WERI-Rb-1 (cell line): ENCODE measurements at regions not wholly inside any gene's neighbourhood (a gene's known extent, or its start where the extent isn't known, plus 50 kb on each side); places are given as distances from the start of the nearest gene placed in this dataset.

Experiments
- DNase-seq: peaks from one replicate; pipeline ENCODE4 v3.0.0-alpha.2; 2020
- H3K27ac ChIP-seq: fragments of 250-450 bp; sonication (Bioruptor Pico); 2 replicates; pipeline ENCODE4 v1.5.1; 2020; ENCODE audit warnings: mild to moderate bottlenecking, moderate library complexity
- H3K27me3 ChIP-seq: fragments of 250-450 bp; sonication (Bioruptor Pico); 2 replicates; pipeline ENCODE4 v1.5.1; 2021; ENCODE audit warnings: mild to moderate bottlenecking, low read depth, moderate library complexity; ENCODE audit not compliant: insufficient read depth, severe bottlenecking
- H3K36me3 ChIP-seq: fragments of 250-450 bp; sonication (Bioruptor Pico); 2 replicates; pipeline ENCODE4 v1.5.1; 2020; ENCODE audit warnings: mild to moderate bottlenecking, moderate library complexity
- H3K4me3 ChIP-seq: 2 replicates; pipeline ENCODE4 v1.5.1; 2011; ENCODE audit warnings: low read depth, mild to moderate bottlenecking, control low read depth, low read length
- H3K9me3 ChIP-seq: fragments of 250-450 bp; sonication (Bioruptor Pico); 2 replicates; pipeline ENCODE4 v1.5.1; 2021; ENCODE audit warnings: mild to moderate bottlenecking, moderate library complexity; ENCODE audit not compliant: severe bottlenecking
- TF ChIP-seq, protein P1 (sequence below): IDR thresholded peaks from 2 replicates; pipeline ENCODE4 v1.5.1; 2011; ENCODE audit warnings: low read depth, mild to moderate bottlenecking, control low read depth, inconsistent platforms, low read length

DNA sequence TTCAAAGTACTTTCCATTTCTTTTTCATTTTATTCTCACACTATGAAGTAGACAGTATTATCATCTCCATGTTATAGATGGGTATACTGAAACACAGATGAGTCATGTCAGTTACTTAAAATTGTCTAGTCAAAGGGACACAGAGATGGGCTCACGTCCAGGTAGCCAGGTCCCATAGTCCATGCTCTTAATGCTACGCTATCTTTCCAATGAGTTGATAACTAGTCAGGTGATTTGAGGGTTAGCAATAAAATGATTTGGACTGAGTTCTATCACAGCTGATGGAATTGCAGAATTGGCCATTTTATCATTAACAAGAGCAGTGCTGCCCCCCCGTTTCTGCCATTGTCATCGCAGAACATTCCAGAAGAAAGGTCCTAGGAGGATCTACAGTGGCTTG, 318.9 kb downstream of the DLEU7 start:
- Histone ChIP-seq H3K27ac (no peak overlapping the region), H3K36me3 (no peaks in the 10 kb centered on the region), H3K4me3 (no peak overlapping the region), H3K9me3 (no peaks in the 10 kb centered on the region), H3K27me3 (no peaks in the 10 kb centered on the region)
- DNase-seq = no peak
- TF ChIP-seq, protein P1, sequence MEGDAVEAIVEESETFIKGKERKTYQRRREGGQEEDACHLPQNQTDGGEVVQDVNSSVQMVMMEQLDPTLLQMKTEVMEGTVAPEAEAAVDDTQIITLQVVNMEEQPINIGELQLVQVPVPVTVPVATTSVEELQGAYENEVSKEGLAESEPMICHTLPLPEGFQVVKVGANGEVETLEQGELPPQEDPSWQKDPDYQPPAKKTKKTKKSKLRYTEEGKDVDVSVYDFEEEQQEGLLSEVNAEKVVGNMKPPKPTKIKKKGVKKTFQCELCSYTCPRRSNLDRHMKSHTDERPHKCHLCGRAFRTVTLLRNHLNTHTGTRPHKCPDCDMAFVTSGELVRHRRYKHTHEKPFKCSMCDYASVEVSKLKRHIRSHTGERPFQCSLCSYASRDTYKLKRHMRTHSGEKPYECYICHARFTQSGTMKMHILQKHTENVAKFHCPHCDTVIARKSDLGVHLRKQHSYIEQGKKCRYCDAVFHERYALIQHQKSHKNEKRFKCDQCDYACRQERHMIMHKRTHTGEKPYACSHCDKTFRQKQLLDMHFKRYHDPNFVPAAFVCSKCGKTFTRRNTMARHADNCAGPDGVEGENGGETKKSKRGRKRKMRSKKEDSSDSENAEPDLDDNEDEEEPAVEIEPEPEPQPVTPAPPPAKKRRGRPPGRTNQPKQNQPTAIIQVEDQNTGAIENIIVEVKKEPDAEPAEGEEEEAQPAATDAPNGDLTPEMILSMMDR = no peak

DNA sequence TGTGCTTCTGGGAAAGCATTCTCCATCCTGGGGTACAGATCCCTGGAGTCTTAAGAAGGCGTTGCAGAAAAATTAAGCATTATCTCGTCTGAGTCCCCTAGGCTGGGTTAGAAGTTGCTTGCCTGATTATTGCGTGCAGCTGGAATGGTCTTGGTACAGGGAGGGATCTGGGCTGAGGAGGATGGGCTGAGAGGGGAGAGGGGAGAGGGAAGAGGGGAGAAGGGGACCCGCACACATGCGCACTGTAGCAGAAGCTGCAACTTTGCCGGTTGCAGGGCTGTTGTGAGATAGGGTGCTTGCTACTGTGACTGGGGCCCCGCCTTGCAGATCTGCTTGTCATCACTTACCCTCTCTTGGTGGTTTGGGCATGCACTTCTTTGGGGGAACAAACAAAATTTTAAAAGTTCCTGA, 316.8 kb downstream of the DLEU7 start:
- TF ChIP-seq, protein P1 = no peak
- Histone ChIP-seq H3K27ac (no peak overlapping the region), H3K27me3 (no peaks in the 10 kb centered on the region), H3K9me3 (no peaks in the 10 kb centered on the region), H3K36me3 (no peaks in the 10 kb centered on the region), H3K4me3 (no peak overlapping the region)
- no peak for DNase-seq

DNA sequence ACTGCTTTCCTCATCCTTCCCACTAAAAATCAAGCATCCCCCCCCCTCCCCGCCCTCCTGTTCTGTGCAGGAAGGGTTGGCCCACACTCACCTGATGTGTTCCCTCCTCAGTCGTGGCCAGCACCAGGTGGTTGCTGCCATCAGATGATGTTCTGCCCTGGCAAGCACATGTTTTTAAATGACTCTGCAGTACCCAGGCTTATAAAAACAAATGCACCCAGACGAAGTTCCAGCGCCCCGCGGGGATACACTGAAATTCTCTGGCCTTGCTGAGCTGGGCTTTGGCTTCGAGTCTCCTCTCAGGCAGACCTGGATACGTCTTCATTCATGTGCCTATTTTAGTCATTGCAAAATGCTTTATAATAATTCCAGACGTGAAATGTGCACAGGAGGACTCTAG, 316.3 kb downstream of the DLEU7 start:
- H3K4me3 ChIP-seq = no peak overlapping the region
- DNase-seq = no peak
- no peak overlapping the region for H3K27ac ChIP-seq
- H3K27me3 ChIP-seq = no peaks in the 10 kb centered on the region
- TF ChIP-seq, protein P1 = no peak
- no peaks in the 10 kb centered on the region for H3K36me3 ChIP-seq
- no peaks in the 10 kb centered on the region for H3K9me3 ChIP-seq

DNA sequence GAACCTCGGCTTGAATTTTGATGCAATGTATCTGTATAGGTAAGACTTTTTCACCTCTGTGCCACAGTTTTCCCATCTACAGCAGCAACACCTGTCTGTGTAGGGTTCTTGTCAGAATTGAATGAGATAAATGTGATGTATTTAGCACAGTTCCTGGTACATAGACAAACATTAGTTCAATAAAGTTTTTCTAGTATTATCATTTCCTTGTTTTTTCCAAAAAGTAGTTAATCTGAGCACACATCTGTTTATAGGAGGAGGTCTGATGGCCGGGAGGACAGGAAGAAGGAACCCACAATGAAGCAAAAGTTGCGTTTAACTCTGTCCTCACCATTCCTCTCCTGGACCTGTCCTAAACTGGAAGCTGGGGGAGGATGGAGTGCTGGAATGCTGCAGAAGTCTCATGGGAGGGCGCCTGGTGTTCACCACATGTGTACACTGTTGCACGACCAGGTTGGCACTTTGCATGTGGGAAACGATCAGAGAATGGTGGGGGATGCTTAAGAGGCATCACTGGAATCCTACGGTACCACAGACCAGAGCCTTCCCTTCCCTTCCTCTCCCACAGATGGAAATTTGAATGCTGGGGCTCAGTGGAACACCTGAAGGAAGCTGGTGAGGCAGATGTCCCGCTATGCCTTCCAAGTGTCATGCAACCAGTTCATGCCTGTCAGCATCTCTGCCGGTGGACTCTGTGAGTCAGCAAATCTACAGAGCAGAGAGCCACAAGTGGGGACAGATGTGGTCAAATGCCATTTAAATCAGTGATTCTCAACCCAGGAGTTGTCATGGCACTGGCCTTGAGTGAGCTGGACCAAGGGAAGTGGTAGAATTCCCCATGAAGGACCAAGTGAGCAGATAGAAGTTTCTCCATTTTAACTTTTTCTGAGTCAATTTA, 315.6 kb downstream of the DLEU7 start:
- DNase-seq = no peak

DNA sequence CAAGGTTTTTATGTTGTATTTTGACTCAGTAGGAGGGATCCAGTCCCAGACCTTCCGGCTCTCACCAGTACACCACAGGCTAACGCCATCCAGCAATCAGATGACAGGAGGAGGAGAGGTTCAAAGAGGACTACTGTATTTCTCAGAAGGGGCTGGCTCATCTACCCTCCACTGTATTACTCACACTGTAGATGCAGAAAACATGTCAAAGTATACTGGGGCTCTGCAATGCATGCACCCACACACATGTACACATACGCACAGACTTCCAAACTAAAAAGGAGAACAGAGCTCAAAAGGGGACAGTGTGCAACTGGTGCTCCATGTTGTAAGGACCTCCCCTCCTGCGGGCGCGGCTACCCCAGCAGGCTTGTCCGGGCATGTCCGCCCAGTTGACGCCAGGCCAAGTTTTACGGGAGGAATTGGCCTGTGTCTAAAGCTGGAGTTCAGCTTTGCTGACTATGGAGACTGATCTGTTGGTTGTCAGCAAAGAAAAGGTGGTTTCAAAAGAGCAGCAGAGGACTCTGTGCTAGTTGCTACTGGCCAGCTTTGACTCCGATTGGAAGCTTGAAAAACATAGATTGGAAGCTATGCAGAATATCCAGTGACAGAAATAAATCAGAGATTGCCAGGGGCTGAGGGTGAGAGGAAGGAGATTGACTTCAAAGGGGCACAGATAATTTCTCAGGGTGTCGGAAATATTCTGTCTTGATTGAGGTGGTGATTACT, 314.2 kb downstream of the DLEU7 start:
- H3K4me3 ChIP-seq = no peak overlapping the region
- H3K27ac ChIP-seq = peak overlapping the region; percentile 77
- no peaks in the 10 kb centered on the region for H3K9me3 ChIP-seq
- H3K36me3 ChIP-seq = no peaks in the 10 kb centered on the region
- no peaks in the 10 kb centered on the region for H3K27me3 ChIP-seq
- TF ChIP-seq, protein P1 = no peak
- DNase-seq = peak; percentile 82

More for the DNA sequence above, 315.6 kb downstream of the DLEU7 start:
- Histone ChIP-seq H3K36me3 (no peaks in the 10 kb centered on the region), H3K9me3 (no peaks in the 10 kb centered on the region), H3K27me3 (no peaks in the 10 kb centered on the region), H3K27ac (no peak overlapping the region), H3K4me3 (no peak overlapping the region)
- TF ChIP-seq, protein P1 = no peak
